ENCODE measurements at regions not wholly inside any gene's neighbourhood (a gene's known extent, or its start where the extent isn't known, plus 50 kb on each side); places are given as distances from the start of the nearest gene placed in this dataset.

GRCh38 chr12:58529897-58530741, 390.2 kb downstream of the LRIG3 start:
- Histone ChIP-seq H3K27ac (no peak overlapping the region), H3K4me1 (peaks cover 0 to 15% of the 10 kb centered on the region in 2 donors), H3K4me3 (no peak overlapping the region), H3K9me3 (no peaks in the 10 kb centered on the region), H3K27me3 (no peaks in the 10 kb centered on the region), H3K36me3 (no peaks in the 10 kb centered on the region)
- TF ChIP-seq, protein P1, sequence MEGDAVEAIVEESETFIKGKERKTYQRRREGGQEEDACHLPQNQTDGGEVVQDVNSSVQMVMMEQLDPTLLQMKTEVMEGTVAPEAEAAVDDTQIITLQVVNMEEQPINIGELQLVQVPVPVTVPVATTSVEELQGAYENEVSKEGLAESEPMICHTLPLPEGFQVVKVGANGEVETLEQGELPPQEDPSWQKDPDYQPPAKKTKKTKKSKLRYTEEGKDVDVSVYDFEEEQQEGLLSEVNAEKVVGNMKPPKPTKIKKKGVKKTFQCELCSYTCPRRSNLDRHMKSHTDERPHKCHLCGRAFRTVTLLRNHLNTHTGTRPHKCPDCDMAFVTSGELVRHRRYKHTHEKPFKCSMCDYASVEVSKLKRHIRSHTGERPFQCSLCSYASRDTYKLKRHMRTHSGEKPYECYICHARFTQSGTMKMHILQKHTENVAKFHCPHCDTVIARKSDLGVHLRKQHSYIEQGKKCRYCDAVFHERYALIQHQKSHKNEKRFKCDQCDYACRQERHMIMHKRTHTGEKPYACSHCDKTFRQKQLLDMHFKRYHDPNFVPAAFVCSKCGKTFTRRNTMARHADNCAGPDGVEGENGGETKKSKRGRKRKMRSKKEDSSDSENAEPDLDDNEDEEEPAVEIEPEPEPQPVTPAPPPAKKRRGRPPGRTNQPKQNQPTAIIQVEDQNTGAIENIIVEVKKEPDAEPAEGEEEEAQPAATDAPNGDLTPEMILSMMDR (IDR thresholded peaks at IDR 0.05): no peak
- no peak for DNase-seq (ENCODE audit: low spot score in 2 of 2)
- intact Hi-C loops (cut with DNase I): loop anchor here (10.0 kb wide), 2 partner anchors 185 to 385 kb away; no protein-coding TSS in a partner anchor

DNA sequence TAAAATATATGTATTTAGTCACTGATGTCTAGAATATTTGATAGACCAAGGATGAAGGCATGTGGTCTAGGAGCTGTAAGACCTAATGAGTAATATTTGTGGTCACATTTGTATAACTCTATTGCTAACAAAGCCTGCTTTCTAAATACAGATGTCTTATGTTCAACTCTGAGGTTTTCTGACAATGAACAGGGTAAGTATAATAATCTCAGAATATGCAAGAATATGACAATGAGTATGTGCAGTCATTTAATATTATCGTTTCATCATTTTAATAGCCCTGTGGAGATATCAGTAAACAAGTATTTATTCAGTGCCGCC, 389.6 kb downstream of the LRIG3 start:
- Histone ChIP-seq H3K27me3 (no peaks in the 10 kb centered on the region), H3K4me3 (no peak overlapping the region), H3K9me3 (no peaks in the 10 kb centered on the region), H3K36me3 (no peaks in the 10 kb centered on the region), H3K4me1 (peaks cover 0 to 15% of the 10 kb centered on the region in 2 donors), H3K27ac (no peak overlapping the region)
- DNase-seq (ENCODE audit: low spot score in 2 of 2): no peak
- TF ChIP-seq, protein P1 (IDR thresholded peaks at IDR 0.05): no peak
- intact Hi-C loops (cut with DNase I): loop anchor here (10.0 kb wide), 2 partner anchors 186 to 384 kb away; no protein-coding TSS in a partner anchor

DNA sequence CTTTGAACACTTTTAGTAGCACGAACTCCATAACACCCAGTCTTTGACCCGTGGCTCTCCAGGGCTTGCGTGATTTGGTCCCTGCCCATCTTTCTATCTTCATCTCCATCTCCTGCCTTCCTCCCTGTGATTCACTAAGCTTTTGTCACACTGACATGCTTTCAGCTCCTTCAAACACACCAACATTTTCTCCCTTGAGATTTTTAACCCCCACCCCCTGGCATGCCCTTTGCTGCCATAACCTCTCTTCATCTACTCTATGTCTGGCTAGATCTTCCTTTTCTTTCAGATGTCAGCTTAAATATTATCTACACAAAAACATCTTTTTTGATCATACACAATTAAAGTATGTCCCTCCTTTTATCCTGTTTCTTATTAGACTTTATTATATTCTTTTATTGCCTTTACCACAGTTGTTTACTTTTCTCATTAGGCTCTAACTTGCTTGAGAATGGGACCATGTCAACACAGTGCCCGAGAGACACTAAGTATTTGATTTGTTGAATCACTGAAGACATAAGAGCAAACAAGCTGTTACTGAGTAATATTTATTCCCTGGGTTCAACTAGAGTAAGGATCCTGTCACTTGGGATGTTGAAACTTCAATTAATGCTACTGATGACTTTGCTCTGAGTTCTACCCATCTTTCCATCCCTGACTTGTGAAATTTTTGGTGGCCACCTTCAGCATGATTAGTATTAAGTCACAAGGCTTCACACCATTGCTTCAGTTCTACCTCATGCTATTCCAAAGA, 387.3 kb downstream of the LRIG3 start:
- Histone ChIP-seq H3K9me3 (no peaks in the 10 kb centered on the region), H3K4me3 (no peak overlapping the region), H3K27ac (no peak overlapping the region), H3K36me3 (no peaks in the 10 kb centered on the region), H3K4me1 (peaks cover 0 to 15% of the 10 kb centered on the region in 2 donors), H3K27me3 (no peaks in the 10 kb centered on the region)
- no peak for DNase-seq (ENCODE audit: low spot score in 2 of 2)
- intact Hi-C loops (cut with DNase I): loop anchor here (10.0 kb wide), 2 partner anchors 188 to 382 kb away; no protein-coding TSS in a partner anchor
- TF ChIP-seq, protein P1 (IDR thresholded peaks at IDR 0.05): no peak

- no peak overlapping the region for H3K27ac ChIP-seq
- TF ChIP-seq, protein P1 (IDR thresholded peaks at IDR 0.05): no peak
- H3K4me3 ChIP-seq: no peak overlapping the region
These were observed 386.7 kb downstream of the LRIG3 start for GRCh38 chr12:58533652-58534051.

DNA sequence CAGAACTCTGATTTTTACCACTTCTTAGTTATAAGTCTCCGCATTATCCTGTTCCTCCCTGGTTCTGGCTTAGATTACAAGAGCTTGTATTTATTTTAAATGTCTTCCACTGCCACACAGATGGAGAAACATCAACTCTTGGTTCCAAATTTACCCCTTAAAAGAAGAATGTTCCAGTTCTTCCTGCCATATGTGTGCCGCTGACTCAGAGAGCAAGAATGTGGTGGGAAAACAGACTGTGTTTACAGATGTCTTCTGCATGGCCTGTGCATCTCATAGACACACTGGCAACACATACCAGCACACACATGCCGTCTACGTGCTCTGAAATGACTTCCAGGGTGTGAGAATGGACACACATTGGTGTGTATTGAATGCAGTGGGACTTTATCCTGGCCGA, 383.0 kb downstream of the LRIG3 start:
- intact Hi-C loops (cut with DNase I): loop anchor here (10.0 kb wide), 2 partner anchors 192 to 378 kb away; no protein-coding TSS in a partner anchor

More at GRCh38 chr12:58533652-58534051, 386.7 kb downstream of the LRIG3 start:
- Histone ChIP-seq H3K9me3 (no peaks in the 10 kb centered on the region), H3K27me3 (no peaks in the 10 kb centered on the region), H3K4me1 (peaks cover 0 to 15% of the 10 kb centered on the region in 2 donors), H3K36me3 (no peaks in the 10 kb centered on the region)
- no peak for DNase-seq (ENCODE audit: low spot score in 2 of 2)
- intact Hi-C loops (cut with DNase I): loop anchor here (10.0 kb wide), 2 partner anchors 189 to 381 kb away; no protein-coding TSS in a partner anchor

More for the DNA sequence above, 383.0 kb downstream of the LRIG3 start:
- Histone ChIP-seq H3K27me3 (no peaks in the 10 kb centered on the region), H3K4me1 (peaks cover 0 to 2% of the 10 kb centered on the region in 2 donors), H3K36me3 (no peaks in the 10 kb centered on the region), H3K9me3 (no peaks in the 10 kb centered on the region), H3K27ac (no peak overlapping the region), H3K4me3 (no peak overlapping the region)
- no peak for DNase-seq (ENCODE audit: low spot score in 2 of 2)
- TF ChIP-seq, protein P1 (IDR thresholded peaks at IDR 0.05): no peak
